Trophoblast cell (in vitro differentiated cells and primary cell): ENCODE measurements at regions not wholly inside any gene's neighbourhood (a gene's known extent, or its start where the extent isn't known, plus 50 kb on each side); places are given as distances from the start of the nearest gene placed in this dataset.

Experiments
- DNase-seq, 2 donors: peaks; one replicate each; pipeline ENCODE4 v3.0.0-alpha.2; 2016
- H2AFZ ChIP-seq: 2 replicates; pipeline ENCODE4 v1.6.1; 2013; ENCODE audit warnings: low read length, moderate library complexity, mild to moderate bottlenecking; ENCODE audit not compliant: insufficient read depth, poor library complexity
- H2AK5ac ChIP-seq: 2 replicates; pipeline ENCODE4 v1.6.1; 2013; ENCODE audit warnings: mild to moderate bottlenecking, low read length
- H2BK120ac ChIP-seq: 2 replicates; pipeline ENCODE4 v1.6.1; 2013; ENCODE audit warnings: low read length, mild to moderate bottlenecking, moderate library complexity; ENCODE audit not compliant: insufficient read depth, poor library complexity
- H2BK12ac ChIP-seq: 2 replicates; pipeline ENCODE4 v1.6.1; 2013; ENCODE audit warnings: mild to moderate bottlenecking, low read length, moderate library complexity
- H2BK5ac ChIP-seq: 2 replicates; pipeline ENCODE4 v1.6.1; 2013; ENCODE audit warnings: low read length, low read depth, moderate library complexity, mild to moderate bottlenecking; ENCODE audit not compliant: poor library complexity
- H3K14ac ChIP-seq: 2 replicates; pipeline ENCODE4 v1.6.1; 2013; ENCODE audit warnings: mild to moderate bottlenecking, low read length
- H3K18ac ChIP-seq: 2 replicates; pipeline ENCODE4 v1.6.1; 2013; ENCODE audit warnings: mild to moderate bottlenecking, low read length
- H3K23ac ChIP-seq: 2 replicates; pipeline ENCODE4 v1.6.1; 2013; ENCODE audit warnings: low read length
- H3K27ac ChIP-seq: 2 replicates; pipeline ENCODE4 v1.5.1; 2013; ENCODE audit warnings: low read depth, mild to moderate bottlenecking, inconsistent platforms, low read length, moderate library complexity
- H3K27me3 ChIP-seq: 2 replicates; pipeline ENCODE4 v1.6.1; 2013; ENCODE audit warnings: inconsistent platforms, mild to moderate bottlenecking, low read length, moderate library complexity; ENCODE audit not compliant: insufficient read depth
- H3K36me3 ChIP-seq, 2 experiments: 1 replicate in 1 of 2; 2 replicates in 1 of 2; pipeline ENCODE4 v1.6.1; 2013; ENCODE audit warnings: low read length in 2 of 2, mild to moderate bottlenecking in 2 of 2, moderate library complexity in 1 of 2; ENCODE audit not compliant: insufficient read depth in 2 of 2, control insufficient read depth in 1 of 2
- H3K4ac ChIP-seq: 2 replicates; pipeline ENCODE4 v1.6.1; 2013; ENCODE audit warnings: low read depth, mild to moderate bottlenecking, low read length, moderate library complexity
- H3K4me1 ChIP-seq, 2 experiments: 1 replicate in 1 of 2; 2 replicates in 1 of 2; pipeline ENCODE4 v1.6.1; 2013; ENCODE audit warnings: low read length in 2 of 2, mild to moderate bottlenecking in 2 of 2, moderate library complexity in 1 of 2; ENCODE audit not compliant: insufficient read depth in 2 of 2, control insufficient read depth in 1 of 2
- H3K4me2 ChIP-seq: 2 replicates; pipeline ENCODE4 v1.6.1; 2013; ENCODE audit warnings: inconsistent platforms, mild to moderate bottlenecking, low read length, moderate library complexity
- H3K4me3 ChIP-seq: 2 replicates; pipeline ENCODE4 v1.5.1; 2013; ENCODE audit warnings: mild to moderate bottlenecking, low read depth, low read length, inconsistent platforms
- H3K79me1 ChIP-seq: one replicate; pipeline ENCODE4 v1.6.1; 2013; ENCODE audit warnings: low read length
- H3K79me2 ChIP-seq: 2 replicates; pipeline ENCODE4 v1.6.1; 2013; ENCODE audit warnings: low read length, mild to moderate bottlenecking; ENCODE audit not compliant: control insufficient read depth, insufficient read depth, poor library complexity
- H3K9ac ChIP-seq: 2 replicates; pipeline ENCODE4 v1.6.1; 2013; ENCODE audit warnings: mild to moderate bottlenecking, low read length
- H3K9me3 ChIP-seq: 2 replicates; pipeline ENCODE4 v1.6.1; 2013; ENCODE audit warnings: low read depth, mild to moderate bottlenecking, control low read depth, inconsistent platforms, low read length; ENCODE audit not compliant: insufficient read depth
- H4K12ac ChIP-seq: 2 replicates; pipeline ENCODE4 v1.6.1; 2013; ENCODE audit warnings: low read depth, mild to moderate bottlenecking, low read length, moderate library complexity
- H4K8ac ChIP-seq: 2 replicates; pipeline ENCODE4 v1.6.1; 2013; ENCODE audit warnings: low read depth, mild to moderate bottlenecking, low read length, moderate library complexity
- H4K91ac ChIP-seq: one replicate; pipeline ENCODE4 v1.6.1; 2013; ENCODE audit warnings: low read depth, mild to moderate bottlenecking, low read length, moderate library complexity
- WGBS: extraction: QIAGEN DNeasy Blood & Tissue Kit; methylation state at CpG from one replicate; pipeline ENCODE4 v1.1.7; 2013; ENCODE audit warnings: missing lambda C conversion rate; ENCODE audit not compliant: insufficient read length, insufficient coverage; ENCODE audit errors: extremely low coverage; 5-methylcytosine and 5-hydroxymethylcytosine counted together

DNA sequence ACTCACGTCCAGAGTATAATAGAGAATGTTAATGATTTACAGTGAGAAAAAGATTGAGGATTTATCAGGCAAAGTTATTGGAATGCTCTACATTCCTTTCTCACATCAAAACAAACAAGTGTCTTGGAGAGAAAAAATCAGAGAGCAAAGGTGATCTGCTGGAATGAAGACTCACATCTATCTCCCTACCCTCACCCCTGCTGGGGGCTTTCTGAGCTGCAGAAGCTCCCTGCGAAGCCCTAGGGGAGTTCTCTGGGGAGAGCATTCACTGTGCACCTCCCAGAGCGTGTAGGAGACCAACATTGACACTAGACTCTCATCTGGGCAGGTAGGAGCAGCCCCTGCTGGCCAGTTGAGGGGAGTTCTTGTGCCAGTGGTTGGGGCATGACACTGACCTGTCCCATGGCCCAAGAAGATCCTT, 76.6 kb upstream of the ADAMTS16 start:
- Histone ChIP-seq H3K9ac (no peak overlapping the region), H3K27me3 (no peaks in the 10 kb centered on the region), H3K27ac (no peak overlapping the region), H3K4me2 (no peak overlapping the region), H4K8ac (no peak overlapping the region), H3K79me2 (no peaks in the 10 kb centered on the region), H3K9me3 (no peaks in the 10 kb centered on the region), H3K4me3 (no peak overlapping the region), H3K4me1 (peaks cover 0 to 2% of the 10 kb centered on the region in 2 experiments), H4K12ac (no peak overlapping the region), H3K14ac (no peak overlapping the region), H3K79me1 (no peaks in the 10 kb centered on the region), H2BK120ac (no peak overlapping the region), H3K36me3 (no peaks in the 10 kb centered on the region), H2BK5ac (no peak overlapping the region), H2BK12ac (no peak overlapping the region), H2AK5ac (no peak overlapping the region), H3K18ac (no peak overlapping the region), H3K4ac (no peak overlapping the region), H4K91ac (no peak overlapping the region), H2AFZ (no peak overlapping the region), H3K23ac (no peak overlapping the region)
- WGBS, result no CpG with 5 or more reads among the region's 3 CpGs
- no peak for DNase-seq

DNA sequence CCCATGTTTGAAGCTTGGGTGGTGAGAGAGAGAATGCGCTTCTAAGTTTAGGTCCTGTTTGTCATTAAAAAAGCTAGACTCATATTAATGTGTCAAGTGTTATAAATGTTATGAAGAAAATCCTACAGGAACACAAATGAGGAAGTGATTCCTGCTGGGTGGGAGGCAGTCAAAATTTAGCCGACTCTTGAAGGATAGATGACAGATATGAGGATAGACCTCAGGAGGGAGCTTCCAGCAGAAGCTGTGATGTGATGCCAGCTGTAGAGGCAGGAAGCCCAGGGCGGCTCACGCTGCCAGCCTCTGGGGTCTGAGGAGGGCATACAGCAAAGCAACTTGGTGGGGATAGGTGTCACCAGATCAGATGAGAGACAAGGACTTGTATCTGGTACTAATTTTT, 74.7 kb upstream of the ADAMTS16 start:
- H3K18ac ChIP-seq, result no peak overlapping the region
- peaks cover 0 to 2% of the 10 kb centered on the region in 2 experiments for H3K4me1 ChIP-seq
- H3K36me3 ChIP-seq, result no peaks in the 10 kb centered on the region
- H2AK5ac ChIP-seq, result no peak overlapping the region
- H3K79me2 ChIP-seq, result no peaks in the 10 kb centered on the region
- no peak overlapping the region for H3K4me3 ChIP-seq
- H4K8ac ChIP-seq, result no peak overlapping the region
- no peak overlapping the region for H3K27ac ChIP-seq
- no peak overlapping the region for H3K4me2 ChIP-seq
- no peak overlapping the region for H2AFZ ChIP-seq
- no CpG with 5 or more reads among the region's 4 CpGs for WGBS
- no peaks in the 10 kb centered on the region for H3K9me3 ChIP-seq
- H3K9ac ChIP-seq, result no peak overlapping the region
- no peak overlapping the region for H3K14ac ChIP-seq
- no peaks in the 10 kb centered on the region for H3K79me1 ChIP-seq
- no peak overlapping the region for H4K12ac ChIP-seq
- no peak for DNase-seq
- no peak overlapping the region for H2BK5ac ChIP-seq
- H3K4ac ChIP-seq, result no peak overlapping the region
- no peak overlapping the region for H4K91ac ChIP-seq
- H3K23ac ChIP-seq, result no peak overlapping the region
- H3K27me3 ChIP-seq, result no peaks in the 10 kb centered on the region
- H2BK12ac ChIP-seq, result no peak overlapping the region
- no peak overlapping the region for H2BK120ac ChIP-seq

DNA sequence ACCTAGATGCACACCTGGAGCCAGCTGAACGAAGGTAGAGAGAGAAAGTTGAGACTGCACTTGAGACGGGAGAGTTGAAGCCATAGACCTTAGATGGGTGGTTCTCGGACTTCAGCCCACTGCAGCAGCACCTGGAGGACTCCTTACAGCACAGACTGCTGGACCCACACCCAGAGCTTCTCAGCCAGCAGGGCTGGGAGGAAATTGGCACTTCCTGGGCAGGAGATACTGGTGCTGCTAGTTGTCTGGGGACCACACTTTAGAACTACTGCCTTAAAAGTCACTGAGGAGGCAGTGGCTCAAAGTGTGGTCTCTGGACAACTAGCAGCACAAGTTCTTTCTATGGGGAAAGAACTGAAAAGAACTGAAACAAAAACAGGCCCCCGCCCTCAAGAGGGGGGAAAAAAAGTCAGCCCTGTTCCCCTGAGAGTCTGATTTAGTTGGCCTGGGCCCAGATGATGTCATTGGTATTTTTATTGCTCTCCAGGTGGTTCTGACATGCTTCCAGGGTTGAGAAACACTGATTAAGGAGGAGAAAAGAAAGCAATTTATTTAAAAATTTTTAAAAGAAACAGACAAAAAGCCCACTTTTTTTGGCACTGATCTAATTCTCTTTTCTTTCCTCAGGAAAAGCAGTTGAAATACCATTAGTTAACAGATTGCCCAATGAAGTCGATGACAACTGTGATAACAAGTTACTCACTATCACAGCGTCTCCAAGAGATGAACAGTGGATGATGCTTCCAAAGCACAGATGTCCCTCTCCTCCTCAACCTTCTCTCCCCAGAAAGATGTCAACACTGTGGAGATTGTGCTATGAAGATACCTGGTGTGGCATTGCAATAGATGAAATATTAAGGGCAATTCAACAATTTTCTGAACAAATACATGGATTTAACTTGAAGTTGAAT, 73.6 kb upstream of the ADAMTS16 start:
- H3K18ac ChIP-seq, result no peak overlapping the region
- no peaks in the 10 kb centered on the region for H3K79me2 ChIP-seq
- no peak overlapping the region for H2AK5ac ChIP-seq
- no peak overlapping the region for H3K23ac ChIP-seq
- no peak overlapping the region for H2BK5ac ChIP-seq
- H3K9me3 ChIP-seq, result no peaks in the 10 kb centered on the region
- peak in 1 of 2 donors; percentile 42 for DNase-seq
- H3K79me1 ChIP-seq, result no peaks in the 10 kb centered on the region
- H3K27ac ChIP-seq, result no peak overlapping the region
- H2AFZ ChIP-seq, result no peak overlapping the region
- H3K36me3 ChIP-seq, result no peaks in the 10 kb centered on the region
- no peak overlapping the region for H3K9ac ChIP-seq
- no peak overlapping the region for H4K12ac ChIP-seq
- H2BK12ac ChIP-seq, result no peak overlapping the region
- H3K27me3 ChIP-seq, result no peaks in the 10 kb centered on the region
- H3K4me3 ChIP-seq, result no peak overlapping the region
- H4K91ac ChIP-seq, result no peak overlapping the region
- no peak overlapping the region for H3K14ac ChIP-seq
- no peak overlapping the region for H3K4ac ChIP-seq
- no peak overlapping the region for H3K4me2 ChIP-seq
- peaks cover 0 to 2% of the 10 kb centered on the region in 2 experiments for H3K4me1 ChIP-seq
- no CpG with 5 or more reads among the region's 6 CpGs for WGBS
- no peak overlapping the region for H2BK120ac ChIP-seq
- no peak overlapping the region for H4K8ac ChIP-seq

DNA sequence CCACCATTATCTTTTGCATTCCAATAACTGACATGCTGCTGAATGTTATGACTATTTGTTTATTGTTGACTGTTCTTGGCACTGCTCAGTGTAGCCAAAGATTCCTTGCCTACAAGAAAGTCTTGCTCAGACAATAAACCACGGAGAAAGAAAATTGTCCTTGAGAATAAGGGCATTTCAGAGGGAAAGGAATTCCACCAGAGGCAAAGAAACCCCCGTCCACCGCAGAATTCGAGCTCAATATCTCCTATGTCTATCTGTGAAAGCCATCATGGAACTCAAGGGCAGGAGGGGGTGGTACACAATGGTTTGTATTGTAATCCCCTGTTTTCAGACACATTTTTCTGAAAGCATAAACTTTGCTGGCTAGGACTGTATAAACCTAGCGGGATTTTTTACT, 70.3 kb upstream of the ADAMTS16 start:
- H2AK5ac ChIP-seq, result no peak overlapping the region
- WGBS, result no CpG with 5 or more reads among the region's 5 CpGs

More for the DNA sequence above, 70.3 kb upstream of the ADAMTS16 start:
- Histone ChIP-seq H2AFZ (no peak overlapping the region), H4K8ac (no peak overlapping the region), H3K27ac (no peak overlapping the region), H3K9me3 (no peaks in the 10 kb centered on the region), H2BK12ac (no peak overlapping the region), H2BK120ac (no peak overlapping the region), H3K18ac (no peak overlapping the region), H3K27me3 (no peaks in the 10 kb centered on the region), H3K23ac (no peak overlapping the region), H4K91ac (no peak overlapping the region), H3K4ac (no peak overlapping the region), H3K79me1 (no peaks in the 10 kb centered on the region), H2BK5ac (no peak overlapping the region), H4K12ac (no peak overlapping the region), H3K4me3 (no peak overlapping the region), H3K9ac (no peak overlapping the region), H3K4me1 (no peaks in the 10 kb centered on the region), H3K79me2 (no peaks in the 10 kb centered on the region), H3K4me2 (no peak overlapping the region), H3K14ac (no peak overlapping the region), H3K36me3 (no peaks in the 10 kb centered on the region)
- peak in 1 of 2 donors; percentile 16 for DNase-seq
